HCT116 (cell line): ENCODE measurements at regions not wholly inside any gene's neighbourhood (a gene's known extent, or its start where the extent isn't known, plus 50 kb on each side); places are given as distances from the start of the nearest gene placed in this dataset.

ENCODE experiments used
- FOSL1 ChIP-seq: IDR thresholded peaks from 2 replicates; pipeline ENCODE4 v1.6.1; 2012; ENCODE audit warnings: low read depth
- POLR2AphosphoS5 ChIP-seq: IDR thresholded peaks from 2 replicates; pipeline ENCODE4 v1.6.1; 2011; ENCODE audit warnings: mild to moderate bottlenecking, low read depth, low read length, moderate library complexity
- RAD21 ChIP-seq: IDR thresholded peaks from 2 replicates; pipeline ENCODE4 v1.6.1; 2012; ENCODE audit warnings: low read depth, mild to moderate bottlenecking
- TF ChIP-seq, protein P1 (sequence below), 3 experiments: fragments of 200-600 bp in 1 of 3; sonication (generic) in 1 of 3; IDR thresholded peaks in 2 of 3; conservative IDR thresholded peaks in 1 of 3; 2 replicates each; pipeline ENCODE4 v1.5.1; 2012 to 2017; ENCODE audit warnings: low read depth in 2 of 3, low read length in 2 of 3, antibody characterized with exemption in 1 of 3, borderline replicate concordance in 1 of 3, control low read depth in 1 of 3, mild to moderate bottlenecking in 1 of 3, mixed read lengths in 1 of 3, mixed run types in 1 of 3, moderate library complexity in 1 of 3; ENCODE audit not compliant: insufficient read depth in 1 of 3

DNA sequence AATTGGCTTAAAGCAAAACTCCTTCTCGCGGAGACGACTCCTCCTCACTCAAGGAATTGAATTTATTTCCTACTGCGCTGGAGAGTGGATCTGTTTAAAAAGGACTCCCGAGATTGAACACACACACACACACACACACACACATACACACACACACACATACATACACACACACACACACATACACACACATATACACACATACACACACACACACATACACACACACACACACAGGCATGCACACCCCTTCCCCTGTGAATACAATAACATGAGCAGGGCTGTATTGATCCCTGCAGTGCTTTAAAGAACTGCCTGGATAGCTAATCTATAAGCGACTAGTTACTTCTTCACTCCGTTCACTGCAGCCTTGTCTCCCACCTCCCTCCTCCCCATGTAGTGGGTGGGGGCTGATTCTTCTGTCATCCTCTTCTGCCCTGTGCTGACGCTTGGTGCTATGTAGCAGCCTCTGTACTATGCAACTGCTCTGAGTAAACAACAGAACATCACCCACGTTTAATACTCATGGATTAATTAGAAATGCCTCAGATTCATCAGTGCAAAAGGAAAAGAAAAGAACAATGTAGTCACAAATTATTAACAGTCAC is 549.0 kb downstream of the CDH26 start:
- TF ChIP-seq POLR2AphosphoS5 (no peak), FOSL1 (no peak), RAD21 (no peak)
- TF ChIP-seq, protein P1, sequence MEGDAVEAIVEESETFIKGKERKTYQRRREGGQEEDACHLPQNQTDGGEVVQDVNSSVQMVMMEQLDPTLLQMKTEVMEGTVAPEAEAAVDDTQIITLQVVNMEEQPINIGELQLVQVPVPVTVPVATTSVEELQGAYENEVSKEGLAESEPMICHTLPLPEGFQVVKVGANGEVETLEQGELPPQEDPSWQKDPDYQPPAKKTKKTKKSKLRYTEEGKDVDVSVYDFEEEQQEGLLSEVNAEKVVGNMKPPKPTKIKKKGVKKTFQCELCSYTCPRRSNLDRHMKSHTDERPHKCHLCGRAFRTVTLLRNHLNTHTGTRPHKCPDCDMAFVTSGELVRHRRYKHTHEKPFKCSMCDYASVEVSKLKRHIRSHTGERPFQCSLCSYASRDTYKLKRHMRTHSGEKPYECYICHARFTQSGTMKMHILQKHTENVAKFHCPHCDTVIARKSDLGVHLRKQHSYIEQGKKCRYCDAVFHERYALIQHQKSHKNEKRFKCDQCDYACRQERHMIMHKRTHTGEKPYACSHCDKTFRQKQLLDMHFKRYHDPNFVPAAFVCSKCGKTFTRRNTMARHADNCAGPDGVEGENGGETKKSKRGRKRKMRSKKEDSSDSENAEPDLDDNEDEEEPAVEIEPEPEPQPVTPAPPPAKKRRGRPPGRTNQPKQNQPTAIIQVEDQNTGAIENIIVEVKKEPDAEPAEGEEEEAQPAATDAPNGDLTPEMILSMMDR (IDR thresholded peaks at IDR 0.05 in 2 of 3, conservative IDR thresholded peaks at IDR 0.05 in 1 of 3; ENCODE audit: borderline replicate concordance in 1 of 3, insufficient read depth in 1 of 3, low read depth in 2 of 3, low read length in 2 of 3): no peak
